ENCODE measurements at regions not wholly inside any gene's neighbourhood (a gene's known extent, or its start where the extent isn't known, plus 50 kb on each side); places are given as distances from the start of the nearest gene placed in this dataset.

DNA sequence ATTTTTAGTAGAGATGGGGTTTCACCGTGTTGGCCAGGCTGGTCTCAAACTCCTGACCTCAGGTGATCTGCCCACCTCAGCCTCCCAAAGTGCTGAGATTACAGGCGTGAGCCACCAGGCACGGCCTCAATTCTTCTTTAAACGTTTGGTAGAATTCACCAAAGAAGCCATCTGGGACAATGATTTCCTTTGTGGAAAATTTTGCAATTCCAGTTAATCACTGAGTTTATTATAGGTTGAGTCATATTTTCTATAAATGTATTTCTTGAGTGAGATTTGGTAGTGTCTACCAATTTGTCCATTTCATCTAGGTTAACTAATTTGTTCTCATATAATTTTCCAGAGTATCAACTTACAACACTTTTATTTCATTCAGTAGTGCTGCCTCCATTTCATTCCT is 683.9 kb upstream of the TMEM132C start:
- H3K4me2 ChIP-seq: no peak overlapping the region
- H4K20me1 ChIP-seq (ENCODE audit: insufficient read depth): no peaks in the 10 kb centered on the region
- H3K27ac ChIP-seq: no peak overlapping the region
- BruUV-seq (replicated peaks): no TSS peak
- no peaks in the 10 kb centered on the region for H3F3A ChIP-seq (ENCODE audit: insufficient read depth, low read depth)
- no peak for DNase-seq
- H3K4me1 ChIP-seq (replicated peaks; ENCODE audit: insufficient read depth): no peaks in the 10 kb centered on the region
- no peaks in the 10 kb centered on the region for H3K9me2 ChIP-seq (ENCODE audit: insufficient read depth)
- POLR2A ChIA-PET (ENCODE audit: unreplicated experiment): no interaction called here
- TF ChIP-seq, protein P1, sequence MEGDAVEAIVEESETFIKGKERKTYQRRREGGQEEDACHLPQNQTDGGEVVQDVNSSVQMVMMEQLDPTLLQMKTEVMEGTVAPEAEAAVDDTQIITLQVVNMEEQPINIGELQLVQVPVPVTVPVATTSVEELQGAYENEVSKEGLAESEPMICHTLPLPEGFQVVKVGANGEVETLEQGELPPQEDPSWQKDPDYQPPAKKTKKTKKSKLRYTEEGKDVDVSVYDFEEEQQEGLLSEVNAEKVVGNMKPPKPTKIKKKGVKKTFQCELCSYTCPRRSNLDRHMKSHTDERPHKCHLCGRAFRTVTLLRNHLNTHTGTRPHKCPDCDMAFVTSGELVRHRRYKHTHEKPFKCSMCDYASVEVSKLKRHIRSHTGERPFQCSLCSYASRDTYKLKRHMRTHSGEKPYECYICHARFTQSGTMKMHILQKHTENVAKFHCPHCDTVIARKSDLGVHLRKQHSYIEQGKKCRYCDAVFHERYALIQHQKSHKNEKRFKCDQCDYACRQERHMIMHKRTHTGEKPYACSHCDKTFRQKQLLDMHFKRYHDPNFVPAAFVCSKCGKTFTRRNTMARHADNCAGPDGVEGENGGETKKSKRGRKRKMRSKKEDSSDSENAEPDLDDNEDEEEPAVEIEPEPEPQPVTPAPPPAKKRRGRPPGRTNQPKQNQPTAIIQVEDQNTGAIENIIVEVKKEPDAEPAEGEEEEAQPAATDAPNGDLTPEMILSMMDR (conservative IDR thresholded peaks at IDR 0.05): no peak
- TF ChIP-seq EZH2 (IDR thresholded peaks at IDR 0.05; ENCODE audit: low read depth): no peak
- H3K79me2 ChIP-seq (ENCODE audit: low read depth): no peaks in the 10 kb centered on the region
- H3K36me3 ChIP-seq (ENCODE audit: low read depth): no peaks in the 10 kb centered on the region
- CTCF ChIA-PET: no interaction called here
- H3K9me3 ChIP-seq (ENCODE audit: insufficient read depth, low read depth): no peaks in the 10 kb centered on the region
- H3K27me3 ChIP-seq (ENCODE audit: insufficient read depth, low read depth): peaks cover 9% of the 10 kb centered on the region
- intact Hi-C loops (cut with micrococcal nuclease; ENCODE audit: unreplicated experiment): no loop called here
- no peak overlapping the region for H3K4me3 ChIP-seq
- no peak overlapping the region for H2AFZ ChIP-seq

DNA sequence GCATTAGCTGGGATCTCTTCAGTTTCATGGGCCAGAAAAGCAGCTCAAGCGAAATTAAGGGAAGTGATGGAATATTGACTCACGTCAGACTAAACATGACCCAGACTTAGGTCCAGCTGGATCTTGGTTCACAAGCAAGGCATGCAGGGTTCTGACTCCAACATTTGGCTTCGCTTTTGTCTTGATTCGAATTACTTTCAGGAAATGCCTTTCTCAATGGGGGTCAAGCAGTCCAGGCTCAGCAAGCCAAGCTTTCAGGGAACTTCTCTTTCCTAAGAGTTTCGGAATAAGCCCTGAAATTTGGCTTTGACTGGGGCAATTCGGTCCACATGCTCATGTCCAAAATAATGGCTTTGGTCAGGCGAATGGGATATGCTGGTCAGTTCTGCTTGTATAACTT is 678.7 kb upstream of the TMEM132C start:
- H3K4me1 ChIP-seq (replicated peaks; ENCODE audit: insufficient read depth): no peaks in the 10 kb centered on the region
- H3K4me2 ChIP-seq: no peak overlapping the region
- no peak overlapping the region for H3K4me3 ChIP-seq
- POLR2A ChIA-PET (ENCODE audit: unreplicated experiment): no interaction called here
- H3K27ac ChIP-seq: no peak overlapping the region
- H4K20me1 ChIP-seq (ENCODE audit: insufficient read depth): no peaks in the 10 kb centered on the region
- no TSS peak for BruUV-seq (replicated peaks)
- CTCF ChIA-PET: no interaction called here
- intact Hi-C loops (cut with micrococcal nuclease; ENCODE audit: unreplicated experiment): no loop called here
- H3K27me3 ChIP-seq (ENCODE audit: insufficient read depth, low read depth): peaks cover 47% of the 10 kb centered on the region
- no peak overlapping the region for H2AFZ ChIP-seq
- no peaks in the 10 kb centered on the region for H3K79me2 ChIP-seq (ENCODE audit: low read depth)
- H3K9me2 ChIP-seq (ENCODE audit: insufficient read depth): no peaks in the 10 kb centered on the region
- no peak for TF ChIP-seq EZH2 (IDR thresholded peaks at IDR 0.05; ENCODE audit: low read depth)
- TF ChIP-seq, protein P1 (conservative IDR thresholded peaks at IDR 0.05): no peak
- H3K9me3 ChIP-seq (ENCODE audit: insufficient read depth, low read depth): no peaks in the 10 kb centered on the region
- no peaks in the 10 kb centered on the region for H3K36me3 ChIP-seq (ENCODE audit: low read depth)
- no peaks in the 10 kb centered on the region for H3F3A ChIP-seq (ENCODE audit: insufficient read depth, low read depth)
- no peak for DNase-seq

DNA sequence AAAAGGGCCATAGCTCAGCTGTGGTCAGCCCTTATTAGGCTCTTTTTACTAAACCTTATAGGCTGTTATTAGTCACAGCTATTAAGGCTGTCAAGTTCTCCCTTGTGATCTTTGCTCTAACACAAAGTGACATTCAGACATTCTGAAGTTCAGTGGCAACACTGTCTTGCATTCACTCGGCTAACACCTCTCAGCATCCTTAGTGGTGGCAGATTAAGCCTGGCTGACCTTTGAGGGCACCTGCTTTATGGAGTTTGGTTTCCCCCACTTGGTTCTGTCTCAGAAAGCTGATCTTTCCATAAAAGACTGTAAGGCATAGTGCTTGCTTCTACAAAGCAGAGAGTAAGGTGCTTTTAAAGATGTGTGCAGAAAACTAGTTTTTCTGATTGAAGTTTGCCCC is 677.4 kb upstream of the TMEM132C start:
- Histone ChIP-seq H4K20me1 (ENCODE audit: insufficient read depth) (no peaks in the 10 kb centered on the region), H3K27me3 (ENCODE audit: insufficient read depth, low read depth) (peaks cover 50% of the 10 kb centered on the region), H3K9me2 (ENCODE audit: insufficient read depth) (no peaks in the 10 kb centered on the region), H3K9me3 (ENCODE audit: insufficient read depth, low read depth) (no peaks in the 10 kb centered on the region), H3K4me3 (no peak overlapping the region), H3K4me2 (no peak overlapping the region), H3K79me2 (ENCODE audit: low read depth) (no peaks in the 10 kb centered on the region), H3K36me3 (ENCODE audit: low read depth) (no peaks in the 10 kb centered on the region), H3F3A (ENCODE audit: insufficient read depth, low read depth) (no peaks in the 10 kb centered on the region), H3K27ac (no peak overlapping the region), H3K4me1 (replicated peaks; ENCODE audit: insufficient read depth) (no peaks in the 10 kb centered on the region), H2AFZ (no peak overlapping the region)
- TF ChIP-seq, protein P1 (conservative IDR thresholded peaks at IDR 0.05): no peak
- TF ChIP-seq EZH2 (IDR thresholded peaks at IDR 0.05; ENCODE audit: low read depth): no peak
- intact Hi-C loops (cut with micrococcal nuclease; ENCODE audit: unreplicated experiment): no loop called here
- ChIA-PET CTCF (no interaction called here), POLR2A (ENCODE audit: unreplicated experiment) (no interaction called here)
- no peak for DNase-seq
- no TSS peak for BruUV-seq (replicated peaks)
